ENCODE measurements at regions not wholly inside any gene's neighbourhood (a gene's known extent, or its start where the extent isn't known, plus 50 kb on each side); places are given as distances from the start of the nearest gene placed in this dataset.
"Not testable (repeated sequence)": the region's sequence is repeated elsewhere in the genome, so short reads cannot be mapped to it uniquely, and the experiment has no call there.

DNA sequence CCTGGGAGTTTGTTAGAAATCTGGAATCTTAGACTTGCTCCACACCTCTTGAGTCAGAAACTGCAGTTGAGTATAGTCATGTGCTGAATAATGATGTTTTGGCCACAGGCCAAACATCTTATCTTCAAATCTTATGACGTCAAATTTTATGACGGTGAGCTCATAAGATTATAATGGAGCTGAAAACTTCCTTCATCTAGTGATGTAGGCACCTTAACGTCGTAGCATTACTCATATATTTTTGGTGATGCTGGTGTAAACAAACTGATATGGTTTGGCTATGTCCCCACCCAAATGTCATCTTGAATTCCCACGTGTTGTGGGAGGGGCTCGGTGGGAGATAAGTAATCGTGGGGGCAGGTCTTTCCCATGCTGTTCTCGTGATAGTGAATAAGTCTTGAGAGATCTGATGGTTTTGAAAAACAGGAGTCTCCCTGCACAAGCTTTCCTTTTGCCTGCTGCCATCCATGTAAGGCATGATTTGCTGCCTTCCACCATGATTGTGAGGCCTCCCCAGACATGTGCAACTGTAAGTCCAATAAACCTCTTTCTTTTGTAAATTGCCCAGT is 268.0 kb upstream of the PROK2 start:
- intact Hi-C loops (cut with micrococcal nuclease): no loop called here

DNA sequence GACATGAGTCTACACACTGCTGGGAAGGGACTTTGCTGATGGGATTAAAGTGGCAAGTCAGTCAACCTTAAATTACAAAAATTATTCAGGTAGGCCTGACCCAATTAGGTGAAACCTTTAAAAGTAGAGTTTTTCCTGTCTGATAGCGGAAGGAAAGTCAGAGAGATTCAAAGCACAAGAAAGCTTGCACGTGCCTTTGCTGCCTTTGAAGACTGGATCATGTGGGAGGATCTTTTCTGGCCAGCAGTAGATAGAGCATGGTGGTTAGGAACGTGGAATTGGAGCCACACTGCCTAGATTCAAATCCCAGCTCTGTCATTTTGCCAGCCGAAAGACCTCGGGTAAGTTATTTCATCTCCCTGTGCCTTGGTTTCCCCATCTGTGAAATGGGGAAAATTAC is 265.8 kb upstream of the PROK2 start:
- intact Hi-C loops (cut with micrococcal nuclease): no loop called here

DNA sequence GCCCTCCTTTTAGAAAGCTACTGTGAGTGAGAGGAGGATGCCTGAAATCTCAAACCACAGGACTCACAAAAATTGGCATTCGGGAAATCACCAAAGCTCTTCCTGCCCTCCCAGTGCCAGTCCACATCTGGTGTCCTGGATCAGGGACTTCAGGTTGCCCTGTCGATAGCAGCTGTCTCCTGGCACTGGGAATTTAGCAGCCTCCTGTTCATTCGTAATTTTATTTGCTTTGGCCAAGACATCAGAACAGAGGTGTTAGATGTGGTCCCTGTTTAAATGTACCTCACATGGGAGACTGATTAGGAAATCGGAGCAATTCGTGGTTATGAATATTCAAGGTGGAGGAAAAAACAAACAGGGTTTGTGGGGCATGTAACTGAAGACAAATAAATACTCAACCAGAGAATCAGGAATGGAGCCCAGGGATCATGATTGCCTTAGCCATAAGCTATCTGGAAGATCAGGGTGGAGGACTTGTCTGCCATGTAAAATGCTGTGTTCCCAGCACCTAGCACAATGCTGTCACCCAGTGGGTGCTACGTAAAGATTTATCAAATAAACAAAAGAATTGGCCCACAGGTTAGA is 265.2 kb upstream of the PROK2 start:
- intact Hi-C loops (cut with micrococcal nuclease): no loop called here

DNA sequence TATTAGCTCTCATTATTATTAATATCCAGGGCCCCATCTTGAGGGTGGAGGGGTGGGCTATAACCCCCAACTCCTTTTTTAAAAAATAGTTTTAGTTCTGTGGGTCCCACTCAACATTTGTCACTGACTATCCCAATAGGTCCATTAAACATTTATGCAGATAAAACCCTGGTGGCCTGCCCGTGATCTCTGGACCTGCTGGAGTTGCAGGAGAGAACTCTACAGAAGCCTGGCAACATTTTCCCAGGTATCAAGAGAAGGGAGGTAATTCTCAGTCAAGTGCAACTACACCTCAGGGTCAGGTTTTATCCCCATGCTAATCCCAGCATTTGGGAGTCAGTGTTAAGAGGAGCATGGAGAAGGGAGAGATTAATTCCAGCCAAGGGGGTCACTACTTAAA is 264.4 kb upstream of the PROK2 start:
- intact Hi-C loops (cut with micrococcal nuclease): no loop called here

DNA sequence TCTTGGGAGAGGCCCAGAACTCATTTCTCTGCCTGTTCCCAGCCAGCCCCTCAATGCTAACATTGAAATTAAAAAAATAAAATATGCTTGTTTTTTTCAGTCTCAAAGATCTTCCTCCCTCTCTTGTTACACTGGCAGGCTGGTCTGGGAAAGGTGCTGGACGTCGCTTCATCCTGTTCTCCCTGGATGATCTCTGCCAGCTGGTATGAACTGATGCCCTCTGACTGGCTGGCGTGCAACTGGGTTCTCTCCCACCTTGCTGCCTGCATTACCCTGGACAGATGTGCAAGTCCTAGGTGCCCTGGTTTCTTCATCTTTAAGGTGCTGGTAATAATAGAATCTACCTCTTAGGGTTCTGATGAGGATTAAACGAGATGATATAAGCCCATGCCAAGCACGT is 263.9 kb upstream of the PROK2 start:
- intact Hi-C loops (cut with micrococcal nuclease): no loop called here

DNA sequence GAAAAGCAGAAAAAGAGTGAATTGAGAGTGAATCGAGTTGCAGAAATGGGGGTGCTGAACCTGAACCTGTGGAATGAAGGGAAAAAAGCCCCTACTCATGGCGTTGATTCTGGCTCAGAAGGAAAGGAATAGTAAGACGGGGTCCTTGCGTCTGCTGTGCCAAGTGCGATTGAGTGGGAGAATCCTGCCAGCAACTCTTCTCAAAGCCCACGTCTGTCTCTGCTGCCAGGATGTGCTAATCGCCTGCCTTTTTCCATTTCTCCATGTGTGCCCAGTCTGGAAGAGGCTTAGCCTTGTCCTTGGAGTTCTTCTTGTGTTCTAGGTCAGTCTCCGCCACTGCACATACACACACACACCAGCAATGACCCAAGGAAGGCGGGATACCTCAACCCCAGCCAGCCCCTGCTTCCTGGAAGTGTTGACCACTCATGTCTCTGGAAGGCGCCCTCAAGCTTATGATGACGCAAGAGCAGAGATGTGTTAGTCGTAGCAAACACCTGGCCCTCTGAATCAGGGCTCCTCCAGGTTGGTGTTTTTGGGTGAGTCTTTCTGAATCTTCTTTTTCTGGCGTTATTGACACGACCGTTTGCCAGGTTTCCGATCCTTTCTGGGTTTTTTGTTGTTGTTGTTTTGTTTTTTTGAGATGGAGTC is 262.4 kb upstream of the PROK2 start:
- intact Hi-C loops (cut with micrococcal nuclease): no loop called here

DNA sequence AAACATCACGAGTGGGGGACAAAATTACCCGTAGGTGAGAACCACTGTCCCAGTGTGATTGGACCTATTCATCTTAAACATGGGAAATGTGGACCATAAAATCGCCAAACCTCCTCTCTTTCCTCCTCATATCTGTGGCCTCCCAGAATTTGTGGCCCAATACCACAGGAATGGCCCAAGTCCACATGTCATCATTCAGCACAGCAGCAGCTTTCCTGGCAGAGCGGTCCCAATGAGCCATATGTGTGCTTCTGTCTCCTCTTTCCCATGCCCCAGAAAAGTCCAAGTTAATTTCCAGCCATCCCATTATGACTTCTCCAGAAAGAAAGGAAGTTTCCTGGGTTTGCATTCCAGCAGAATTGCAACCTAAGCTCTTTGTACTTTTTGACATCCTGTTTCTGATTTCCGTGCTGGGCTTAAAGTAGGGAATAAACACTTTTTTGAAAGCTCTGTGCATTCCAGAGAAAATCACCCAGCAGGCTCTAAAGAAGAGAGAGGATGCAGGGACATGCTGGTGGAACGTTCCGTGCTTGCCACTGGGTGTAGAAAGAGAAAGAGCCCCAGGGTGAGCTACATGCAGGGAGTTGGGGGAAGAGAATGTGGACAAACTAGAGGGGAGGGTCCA is 259.4 kb upstream of the PROK2 start:
- intact Hi-C loops (cut with micrococcal nuclease): no loop called here

DNA sequence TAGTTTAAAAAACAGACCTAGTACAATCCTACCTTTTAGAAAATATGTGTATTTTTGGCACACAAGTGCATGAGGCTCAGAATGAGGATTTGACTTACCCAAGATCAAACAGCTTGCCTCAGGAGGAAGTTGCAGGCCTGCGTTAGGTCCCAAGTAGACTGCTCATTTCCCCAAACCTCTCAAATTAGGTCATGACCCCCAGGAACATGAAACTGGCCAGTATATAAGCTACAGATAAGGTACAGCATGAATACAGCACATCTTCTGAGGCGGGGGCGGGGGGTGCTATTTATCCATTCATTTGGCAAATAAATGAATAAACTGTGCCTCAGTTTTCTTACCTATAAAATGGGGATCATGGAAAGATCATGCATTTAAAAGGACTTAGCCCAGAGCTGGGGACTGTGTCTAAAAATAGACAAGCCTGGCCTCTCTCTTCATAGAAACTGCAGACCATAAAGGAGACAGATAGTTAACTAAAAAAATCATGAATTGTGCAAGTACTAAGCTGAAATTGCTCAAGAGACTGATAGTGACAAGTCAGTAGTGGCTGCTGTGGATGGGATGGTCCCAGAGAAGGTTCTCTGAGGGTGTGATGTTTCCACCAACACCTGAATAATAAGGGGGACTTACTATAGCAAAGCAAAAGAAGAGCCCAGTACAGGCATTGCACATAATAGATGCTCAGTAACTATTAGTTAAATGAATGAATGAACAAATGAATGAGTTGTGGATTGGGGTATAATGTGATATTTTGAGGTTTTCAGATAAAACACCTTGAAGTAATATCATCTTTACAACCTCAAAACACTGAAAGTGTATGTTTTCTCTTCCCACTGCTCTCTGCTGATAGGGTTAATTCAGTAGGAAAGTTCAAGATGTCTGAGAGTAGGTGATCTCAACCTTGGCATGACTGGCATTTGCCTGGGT is 258.5 kb upstream of the PROK2 start:
- intact Hi-C loops (cut with micrococcal nuclease): no loop called here

DNA sequence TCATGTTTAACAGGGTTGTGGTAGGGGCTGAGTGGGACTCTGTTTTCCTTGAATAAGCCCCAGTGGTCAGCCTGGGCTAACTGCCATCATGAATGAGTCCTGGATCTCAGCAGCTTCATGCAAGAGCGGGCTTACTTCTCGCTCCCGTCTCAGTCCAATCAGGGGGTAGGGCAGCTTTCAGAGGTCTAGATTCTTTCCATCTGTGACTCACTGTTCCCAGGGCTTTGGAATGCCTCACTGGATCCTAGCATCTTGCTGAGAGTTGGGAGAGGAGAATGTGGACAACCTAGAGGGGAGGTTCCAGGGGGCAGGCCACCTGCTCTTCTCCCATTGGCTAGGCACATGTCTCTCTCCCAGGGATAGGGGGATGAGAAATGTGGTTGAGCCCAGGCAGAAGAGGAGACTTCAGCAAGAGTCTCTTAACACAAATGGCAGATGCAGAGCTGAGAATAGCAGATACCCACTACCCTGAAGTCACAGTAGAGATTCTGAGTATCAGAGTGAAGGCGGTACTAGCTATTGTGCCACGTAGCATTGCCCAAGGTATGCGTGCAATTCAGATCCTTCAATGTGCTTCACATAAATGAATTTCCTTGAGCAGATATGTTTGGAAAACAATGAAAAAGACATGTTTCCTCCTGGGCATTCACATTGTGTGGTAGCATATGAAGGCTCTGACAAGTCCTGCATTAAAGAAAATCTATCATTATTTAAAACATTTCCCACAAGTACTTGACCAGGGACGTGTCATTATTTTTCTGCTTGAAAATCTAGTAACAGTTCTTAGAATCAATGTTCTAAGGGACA is 257.7 kb upstream of the PROK2 start:
- intact Hi-C loops (cut with micrococcal nuclease): no loop called here

DNA sequence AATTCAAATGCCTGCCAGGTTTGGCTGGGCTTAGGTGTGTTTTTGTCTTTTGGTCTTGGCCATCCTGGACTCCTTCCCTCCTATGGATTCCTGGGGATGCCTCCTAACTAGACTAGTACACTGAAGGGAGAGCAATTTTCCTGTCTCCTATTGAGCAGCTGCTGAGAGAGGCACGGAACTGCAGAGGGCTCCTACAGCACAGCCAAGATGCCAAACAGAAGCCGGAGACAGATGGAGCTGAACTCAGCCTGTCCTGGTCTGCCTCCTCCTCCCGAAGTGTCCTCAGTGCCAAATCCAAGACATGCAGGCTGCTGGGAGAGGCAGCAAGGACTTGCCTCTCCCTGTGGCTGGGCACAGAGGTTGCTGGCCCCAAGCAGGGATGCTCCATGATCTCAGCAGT is 256.6 kb upstream of the PROK2 start:
- intact Hi-C loops (cut with micrococcal nuclease): no loop called here

DNA sequence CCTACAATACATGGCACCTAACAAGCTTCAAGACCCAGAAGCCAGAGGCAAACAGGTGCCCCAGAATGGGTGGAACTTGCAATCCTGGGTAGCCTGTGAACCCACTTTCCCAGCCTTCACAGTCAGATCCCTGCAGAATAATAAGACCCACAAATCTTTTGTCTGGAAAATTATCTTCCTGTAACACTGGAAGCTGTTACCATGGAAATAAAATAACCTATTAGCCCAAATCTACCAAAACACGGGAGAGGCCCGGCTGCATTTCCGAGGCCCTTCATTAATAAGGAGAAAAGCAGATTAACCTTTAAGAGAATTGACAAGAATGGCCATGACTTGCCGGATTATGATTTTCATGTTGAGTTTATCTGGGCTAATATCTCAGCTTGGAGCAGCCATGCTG is 256.1 kb upstream of the PROK2 start:
- intact Hi-C loops (cut with micrococcal nuclease): no loop called here

DNA sequence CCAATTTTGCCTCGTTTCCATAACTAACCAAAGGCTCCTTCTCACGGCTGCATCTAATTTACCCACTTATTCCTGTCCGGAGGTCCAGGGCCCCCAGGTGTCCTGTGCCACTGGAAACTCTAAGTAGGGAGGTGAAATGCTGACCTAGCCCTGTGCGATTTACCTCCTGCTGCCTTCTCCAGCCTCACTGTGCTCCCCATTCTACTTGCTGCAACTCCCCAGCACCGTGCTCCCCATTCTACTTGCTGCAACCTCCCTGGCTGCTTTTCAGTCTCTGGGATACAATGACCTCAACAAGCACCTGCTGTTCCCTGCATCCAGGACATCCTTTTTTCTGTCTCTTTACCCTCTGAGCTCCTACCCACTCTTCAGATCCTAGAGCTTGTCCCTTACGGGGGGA is 254.7 kb upstream of the PROK2 start:
- intact Hi-C loops (cut with micrococcal nuclease): no loop called here

DNA sequence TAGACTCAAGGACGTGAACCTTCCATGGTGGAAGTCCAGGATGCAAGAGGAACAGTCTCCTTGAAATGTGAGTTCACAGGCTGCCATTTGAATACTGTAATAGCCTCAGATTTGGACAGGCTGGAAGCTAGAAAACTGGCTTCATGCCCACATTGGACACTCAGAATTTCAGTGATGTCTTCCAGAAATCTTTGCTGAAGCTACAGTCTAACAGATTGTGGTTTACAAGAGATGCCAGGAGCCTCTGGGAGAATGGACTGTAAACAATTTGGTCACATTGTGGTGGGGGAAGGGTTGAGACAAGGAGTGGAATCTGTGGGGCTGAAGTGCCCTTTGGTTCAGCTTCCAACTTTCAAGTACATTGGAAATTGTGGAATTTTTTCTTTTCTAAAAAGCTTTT is 252.0 kb upstream of the PROK2 start:
- intact Hi-C loops (cut with micrococcal nuclease): no loop called here

DNA sequence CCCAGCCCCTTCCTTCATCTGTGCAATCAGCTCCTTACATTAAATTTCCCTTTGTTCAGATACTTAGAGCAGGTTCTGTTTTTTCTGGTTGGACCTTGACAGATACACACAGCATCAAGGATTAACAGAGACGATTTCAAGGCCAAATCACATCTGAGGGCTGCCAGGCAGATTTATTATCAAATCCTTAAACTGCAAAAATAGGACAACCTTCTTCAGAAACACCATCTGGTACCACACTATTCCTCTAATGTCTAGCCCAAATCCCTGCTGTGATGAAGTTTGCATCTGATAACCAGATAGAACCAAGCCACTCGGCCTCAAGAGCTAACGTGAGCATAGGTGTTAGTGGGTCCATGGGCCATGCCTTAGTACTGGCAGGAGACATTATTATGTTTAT is 250.7 kb upstream of the PROK2 start:
- intact Hi-C loops (cut with micrococcal nuclease): no loop called here

DNA sequence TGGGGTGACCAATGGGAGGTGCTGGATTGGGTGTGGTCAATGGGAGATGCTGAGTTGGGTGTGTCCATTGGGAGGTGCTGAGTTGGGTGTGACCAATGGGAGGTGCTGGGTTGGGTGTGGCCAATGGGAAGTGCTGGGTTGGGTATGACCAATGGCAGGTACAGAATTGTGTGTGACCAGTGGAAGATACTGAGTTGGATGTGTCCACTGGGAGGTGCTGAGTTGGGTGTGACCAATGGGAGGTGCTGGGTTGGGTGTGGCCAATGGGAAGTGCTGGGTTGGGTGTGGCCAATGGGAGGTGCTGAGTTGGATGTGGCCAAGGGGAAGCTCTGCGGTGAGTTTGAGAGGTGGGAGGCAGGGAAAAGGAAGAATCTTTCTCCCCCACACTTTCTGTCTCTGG is 250.0 kb upstream of the PROK2 start:
- intact Hi-C loops (cut with micrococcal nuclease): no loop called here

DNA sequence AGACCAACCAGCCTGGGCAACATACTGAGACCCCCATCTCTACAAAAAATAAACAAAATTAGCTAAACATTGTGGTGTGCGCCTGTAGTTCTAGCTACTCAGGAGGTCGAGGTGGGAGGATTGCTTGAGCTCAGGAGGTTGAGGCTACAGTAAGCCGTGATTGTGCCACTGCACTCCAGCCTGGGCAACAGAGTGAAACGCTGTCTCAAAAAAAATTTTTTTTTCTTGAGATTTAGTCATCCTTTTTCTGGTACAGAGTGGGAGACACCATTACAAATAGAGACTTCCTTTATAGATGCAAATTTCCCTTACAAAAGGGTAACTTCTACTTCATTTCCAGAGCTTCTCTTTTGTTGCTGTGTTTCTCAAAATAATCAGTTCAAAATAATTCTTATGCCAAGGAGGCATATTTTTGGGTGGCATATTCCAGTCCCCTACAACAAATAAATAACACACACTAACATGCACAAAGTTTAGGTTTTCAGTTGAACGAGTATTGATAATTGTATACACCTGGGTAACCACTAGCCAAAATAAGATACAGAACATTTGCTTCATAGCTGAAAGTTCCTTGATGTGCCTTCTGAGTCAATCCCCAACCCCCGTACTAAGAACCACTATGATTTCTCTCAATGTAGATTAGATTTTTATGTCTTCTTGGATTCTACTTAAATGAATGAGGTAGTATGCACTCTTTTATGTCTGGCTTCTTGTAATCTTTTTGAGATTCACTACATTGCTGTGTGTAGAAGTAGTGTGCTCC is 248.9 kb upstream of the PROK2 start:
- intact Hi-C loops (cut with micrococcal nuclease): no loop called here

DNA sequence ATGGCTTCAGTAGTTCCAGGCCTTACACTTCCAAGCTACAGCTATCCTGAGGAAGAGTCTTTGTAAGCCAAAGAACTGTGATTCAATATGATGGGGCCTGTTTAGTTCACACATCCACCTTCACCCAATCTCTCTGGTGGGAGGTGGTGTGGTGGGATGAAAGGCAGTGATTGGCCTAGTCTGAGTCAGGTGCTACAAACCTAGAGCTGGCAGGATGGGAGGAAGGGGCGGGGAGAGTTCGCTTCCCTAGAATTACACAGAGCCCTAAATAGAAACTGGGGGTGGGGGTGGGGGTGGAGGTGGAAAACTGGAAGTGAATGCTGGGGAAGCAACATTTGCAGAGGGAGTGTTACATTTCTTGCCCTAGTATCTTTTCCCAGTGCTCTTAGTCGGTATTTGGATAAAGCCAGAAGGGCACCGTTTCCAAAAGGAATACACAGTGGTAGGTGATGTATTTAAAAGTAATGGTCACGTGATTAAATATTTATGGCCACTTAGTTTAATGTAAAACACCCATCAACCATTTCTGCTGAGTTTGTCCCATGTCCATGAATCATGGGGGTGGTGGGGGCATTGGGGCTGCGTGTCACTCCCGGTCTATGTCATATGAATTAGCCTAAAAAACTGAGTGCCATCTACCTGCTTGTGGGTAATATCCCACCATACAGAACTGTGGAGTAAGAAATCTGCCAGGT is 247.6 kb upstream of the PROK2 start:
- intact Hi-C loops (cut with micrococcal nuclease): no loop called here

DNA sequence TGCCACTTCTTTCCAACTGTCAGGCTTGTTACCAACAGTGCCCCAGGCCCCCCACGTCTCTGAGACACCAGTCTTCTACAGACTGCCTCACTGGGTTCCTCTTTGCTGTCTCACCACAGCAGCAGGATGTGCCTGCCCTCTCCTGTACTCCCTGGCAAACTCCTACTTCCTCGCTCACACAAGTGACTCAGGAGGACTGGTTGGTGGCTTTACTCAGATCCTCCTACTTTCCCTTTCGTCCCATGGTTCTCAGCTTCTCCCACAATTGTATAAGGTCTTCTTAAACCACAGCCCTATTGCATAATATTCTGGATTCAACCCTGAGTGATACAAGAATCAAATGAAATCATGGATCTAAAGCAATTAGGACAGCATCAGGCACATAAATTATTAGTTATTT is 246.6 kb upstream of the PROK2 start:
- intact Hi-C loops (cut with micrococcal nuclease): no loop called here

DNA sequence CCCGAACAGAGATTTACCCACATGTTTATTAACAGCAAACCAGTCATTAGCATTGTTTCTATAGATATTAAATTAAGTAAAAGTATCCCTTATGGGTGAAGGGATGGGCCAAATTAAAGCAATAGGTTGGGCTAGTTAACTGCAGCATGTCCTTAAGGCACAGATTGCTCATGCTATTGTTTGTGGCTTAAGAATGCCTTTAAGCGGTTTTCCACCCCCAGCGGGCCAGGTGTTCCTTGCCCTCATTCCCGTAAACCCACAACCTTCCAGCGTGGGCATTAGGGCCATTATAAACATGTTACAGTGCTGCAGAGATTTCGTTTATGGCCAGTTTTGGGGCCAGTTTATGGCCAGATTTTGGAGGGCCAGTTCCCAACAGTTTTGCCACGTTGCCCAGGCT is 245.3 kb upstream of the PROK2 start:
- intact Hi-C loops (cut with micrococcal nuclease): not testable (repeated sequence)

DNA sequence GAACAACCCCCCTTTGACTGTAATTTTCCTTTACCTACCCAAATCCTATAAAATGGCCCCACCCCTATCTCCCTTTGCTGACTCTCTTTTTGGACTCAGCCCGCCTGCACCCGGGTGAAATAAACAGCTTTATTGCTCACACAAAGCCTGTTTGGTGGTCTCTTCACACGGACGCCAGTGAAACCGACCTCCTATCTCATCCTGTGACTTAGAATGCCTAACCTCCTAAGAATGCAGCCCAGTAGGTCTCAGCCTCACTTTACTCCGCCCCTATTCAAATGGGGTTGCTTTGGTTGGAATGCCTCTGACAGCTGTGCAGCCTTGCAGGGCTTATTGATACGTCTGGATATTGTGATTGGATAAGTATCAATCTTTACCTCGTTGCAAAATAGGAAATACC is 243.8 kb upstream of the PROK2 start:
- intact Hi-C loops (cut with micrococcal nuclease): not testable (repeated sequence)

Data from T-helper 1 cell treated with Interleukin-12 subunit alpha and Interleukin-12 subunit beta and Interleukin-4 antibody, amounts not matched to agents 30 ng/mL and 1 ng/mL, for 36 hours (primary cell).